H1 (cell line): ENCODE measurements at regions not wholly inside any gene's neighbourhood (a gene's known extent, or its start where the extent isn't known, plus 50 kb on each side); places are given as distances from the start of the nearest gene placed in this dataset.

ENCODE experiments used
- CTCF ChIA-PET: fragments of 300-600 bp; sonication (Branson Sonifier 250); formaldehyde crosslinking; loops from one replicate; lab custom pipeline; 2021; ENCODE audit not compliant: partially characterized antibody; lab: Charles Lee
- POLR2A ChIA-PET: fragments of 300-600 bp; sonication (Branson Sonifier 250); formaldehyde crosslinking; loops from one replicate; lab custom pipeline; 2021; ENCODE audit warnings: inconsistent platforms; ENCODE audit not compliant: partially characterized antibody; lab: Charles Lee
- DNase-seq, 2 experiments: peaks; one replicate each; pipeline versions ENCODE4 v3.0.0 to v3.0.0-alpha.2; 2010 to 2022; ENCODE audit warnings: low spot score in 2 of 2, low read depth in 1 of 2, mixed read lengths in 1 of 2
- FAIRE-seq: peaks from 2 replicates; lab custom pipeline; 2011; peaks lifted over from hg19 to GRCh38; lab: Jason Lieb, UNC
- H2AFZ ChIP-seq: 2 replicates; pipeline ENCODE4 v1.8.1; 2012; ENCODE audit warnings: low read length, inconsistent platforms
- H2AK5ac ChIP-seq: 2 replicates; pipeline ENCODE4 v1.6.1; 2013; ENCODE audit warnings: low read depth, low read length
- H2BK120ac ChIP-seq: replicated peaks from 2 replicates; pipeline ENCODE3; 2013; ENCODE audit warnings: low read depth, low read length, inconsistent platforms
- H2BK12ac ChIP-seq: 2 replicates; pipeline ENCODE4 v1.6.1; 2013; ENCODE audit warnings: low read depth, low read length
- H2BK15ac ChIP-seq: 2 replicates; pipeline ENCODE4 v1.6.1; 2013; ENCODE audit warnings: low read length
- H2BK20ac ChIP-seq: 2 replicates; pipeline ENCODE4 v1.6.1; 2013; ENCODE audit warnings: low read length
- H2BK5ac ChIP-seq: 2 replicates; pipeline ENCODE4 v1.6.1; 2013; ENCODE audit warnings: low read depth, low read length
- H3K14ac ChIP-seq: 2 replicates; pipeline ENCODE4 v1.6.1; 2013; ENCODE audit warnings: inconsistent platforms; ENCODE audit not compliant: insufficient read length
- H3K18ac ChIP-seq: 2 replicates; pipeline ENCODE4 v1.6.1; 2013; ENCODE audit warnings: low read length; ENCODE audit errors: extremely low read depth
- H3K23ac ChIP-seq: 2 replicates; pipeline ENCODE4 v1.6.1; 2013; ENCODE audit warnings: inconsistent platforms; ENCODE audit not compliant: insufficient read length
- H3K23me2 ChIP-seq: 2 replicates; pipeline ENCODE4 v1.6.1; 2013; ENCODE audit warnings: low read depth, low read length
- H3K27ac ChIP-seq: 2 replicates; pipeline ENCODE4 v1.6.1; 2011; ENCODE audit warnings: low read depth, low read length, inconsistent platforms
- H3K27me3 ChIP-seq, 4 experiments: replicated peaks in 1 of 4; 1 replicate in 1 of 4; 2 replicates in 3 of 4; pipeline versions ENCODE4 v1.6.1 to v1.8.1; 2011 to 2013; ENCODE audit warnings: low read length in 3 of 4, mild to moderate bottlenecking in 3 of 4, inconsistent platforms in 2 of 4, mixed read lengths in 2 of 4, moderate library complexity in 1 of 4; ENCODE audit not compliant: control insufficient read depth in 3 of 4, insufficient read depth in 3 of 4; ENCODE audit errors: extremely low read depth in 1 of 4
- H3K36me3 ChIP-seq, 4 experiments: 2 replicates each; pipeline versions ENCODE4 v1.6.1 to v1.8.1; 2011 to 2013; ENCODE audit warnings: mild to moderate bottlenecking in 4 of 4, low read length in 3 of 4, moderate library complexity in 2 of 4, control low read depth in 1 of 4, inconsistent platforms in 1 of 4; ENCODE audit not compliant: insufficient read depth in 4 of 4, control insufficient read depth in 2 of 4
- H3K4ac ChIP-seq: replicated peaks from 2 replicates; pipeline ENCODE3; 2013; ENCODE audit warnings: low read length, low read depth, mixed read lengths, inconsistent platforms; ENCODE audit not compliant: insufficient read length
- H3K4me1 ChIP-seq, 4 experiments: replicated peaks in 1 of 4; 1 replicate in 1 of 4; 2 replicates in 3 of 4; pipeline versions ENCODE4 v1.6.1 to v1.8.1; 2011 to 2013; ENCODE audit warnings: low read length in 3 of 4, inconsistent platforms in 2 of 4, mixed read lengths in 1 of 4; ENCODE audit not compliant: insufficient read depth in 4 of 4, control insufficient read depth in 3 of 4
- H3K4me2 ChIP-seq, 2 experiments: 2 replicates each; pipeline versions ENCODE4 v1.6.1 to v1.8.1; 2011 to 2013; ENCODE audit warnings: low read depth in 2 of 2, low read length in 2 of 2, control low read depth in 1 of 2, inconsistent platforms in 1 of 2, mild to moderate bottlenecking in 1 of 2; ENCODE audit not compliant: insufficient read depth in 1 of 2
- H3K4me3 ChIP-seq, 4 experiments: fragments of 200-600, 300-600 bp in 1 of 4; sonication (generic), shearing (Covaris generic), sonication (Bioruptor Twin) in 1 of 4; 2 replicates each; pipeline versions ENCODE4 v1.5.1 to v1.8.1; 2011 to 2016; ENCODE audit warnings: low read length in 4 of 4, low read depth in 3 of 4, control low read depth in 2 of 4, inconsistent platforms in 2 of 4, mild to moderate bottlenecking in 2 of 4, mixed read lengths in 1 of 4, moderate library complexity in 1 of 4; ENCODE audit not compliant: insufficient read depth in 2 of 4; ENCODE audit errors: extremely low read depth in 1 of 4
- H3K56ac ChIP-seq: replicated peaks from 2 replicates; pipeline ENCODE3; 2013; ENCODE audit warnings: low read depth, mild to moderate bottlenecking, mixed read lengths, low read length, inconsistent platforms; ENCODE audit not compliant: insufficient read length
- H3K79me1 ChIP-seq: 2 replicates; pipeline ENCODE4 v1.6.1; 2013; ENCODE audit warnings: low read depth, low read length, control low read depth
- H3K79me2 ChIP-seq, 2 experiments: 2 replicates each; pipeline versions ENCODE4 v1.6.1 to v1.8.1; 2012 to 2013; ENCODE audit warnings: low read length in 2 of 2, mild to moderate bottlenecking in 2 of 2, inconsistent platforms in 1 of 2; ENCODE audit not compliant: insufficient read depth in 2 of 2, control insufficient read depth in 1 of 2
- H3K9ac ChIP-seq, 4 experiments: replicated peaks in 1 of 4; 1 replicate in 1 of 4; 2 replicates in 3 of 4; pipeline versions ENCODE4 v1.6.1 to v1.8.1; 2011 to 2013; ENCODE audit warnings: low read depth in 3 of 4, low read length in 3 of 4, control low read depth in 2 of 4, mild to moderate bottlenecking in 2 of 4, moderate library complexity in 2 of 4, inconsistent platforms in 1 of 4; ENCODE audit errors: extremely low read depth in 1 of 4
- H3K9me3 ChIP-seq, 2 experiments: 2 replicates each; pipeline versions ENCODE4 v1.6.1 to v1.8.1; 2012 to 2013; ENCODE audit warnings: mild to moderate bottlenecking in 2 of 2, moderate library complexity in 2 of 2, control low read depth in 1 of 2, inconsistent platforms in 1 of 2, low read depth in 1 of 2, low read length in 1 of 2, mixed read lengths in 1 of 2; ENCODE audit not compliant: insufficient read depth in 2 of 2
- H4K20me1 ChIP-seq, 2 experiments: replicated peaks in 1 of 2; 2 replicates each; pipeline versions ENCODE3 to v1.8.1; 2011 to 2013; ENCODE audit warnings: inconsistent platforms in 2 of 2, low read length in 2 of 2, mild to moderate bottlenecking in 1 of 2; ENCODE audit not compliant: insufficient read depth in 2 of 2, control insufficient read depth in 1 of 2
- H4K5ac ChIP-seq: 2 replicates; pipeline ENCODE4 v1.6.1; 2013; ENCODE audit warnings: low read length, low read depth, mixed read lengths, inconsistent platforms; ENCODE audit not compliant: insufficient read length
- H4K8ac ChIP-seq: 2 replicates; pipeline ENCODE4 v1.8.0; 2013; ENCODE audit warnings: mild to moderate bottlenecking, moderate library complexity, low read length, inconsistent platforms; ENCODE audit not compliant: insufficient read depth; ENCODE audit errors: extremely low read depth
- H4K91ac ChIP-seq: replicated peaks from 2 replicates; pipeline ENCODE3; 2013; ENCODE audit warnings: low read length, mixed read lengths, inconsistent platforms; ENCODE audit not compliant: insufficient read length
- NRF1 ChIP-seq: IDR thresholded peaks from 2 replicates; pipeline ENCODE4 v1.6.1; 2011; ENCODE audit warnings: mild to moderate bottlenecking, low read depth, low read length, improper control_type of control experiment
- SAP30 ChIP-seq: fragments of 300-600 bp; sonication (generic); IDR thresholded peaks from 2 replicates; pipeline ENCODE4 v1.7.1; 2012; ENCODE audit warnings: low read length, moderate library complexity, mild to moderate bottlenecking, inconsistent platforms; ENCODE audit not compliant: insufficient read depth, insufficient replicate concordance
- SP1 ChIP-seq: IDR thresholded peaks from 2 replicates; pipeline ENCODE4 v1.6.1; 2011; ENCODE audit warnings: low read depth, low read length
- WGBS, 2 experiments: shearing (Covaris generic) in 1 of 2; methylation state at CpG; one replicate each; pipeline versions ENCODE4 v1.1.6 to v1.1.7; 2013 to 2015; ENCODE audit warnings: low lambda C conversion rate in 2 of 2, mixed read lengths in 2 of 2, inconsistent platforms in 1 of 2, low coverage in 1 of 2, missing lambda C conversion rate in 1 of 2; ENCODE audit not compliant: insufficient replicate concordance in 2 of 2, insufficient coverage in 1 of 2, insufficient read length in 1 of 2; ENCODE audit errors: extremely low coverage in 1 of 2, missing lambda C conversion rate in 1 of 2; 5-methylcytosine and 5-hydroxymethylcytosine counted together
- TF ChIP-seq, protein P1 (sequence below): IDR thresholded peaks from 2 replicates; pipeline ENCODE4 v1.6.1; 2012; ENCODE audit warnings: inconsistent platforms

DNA sequence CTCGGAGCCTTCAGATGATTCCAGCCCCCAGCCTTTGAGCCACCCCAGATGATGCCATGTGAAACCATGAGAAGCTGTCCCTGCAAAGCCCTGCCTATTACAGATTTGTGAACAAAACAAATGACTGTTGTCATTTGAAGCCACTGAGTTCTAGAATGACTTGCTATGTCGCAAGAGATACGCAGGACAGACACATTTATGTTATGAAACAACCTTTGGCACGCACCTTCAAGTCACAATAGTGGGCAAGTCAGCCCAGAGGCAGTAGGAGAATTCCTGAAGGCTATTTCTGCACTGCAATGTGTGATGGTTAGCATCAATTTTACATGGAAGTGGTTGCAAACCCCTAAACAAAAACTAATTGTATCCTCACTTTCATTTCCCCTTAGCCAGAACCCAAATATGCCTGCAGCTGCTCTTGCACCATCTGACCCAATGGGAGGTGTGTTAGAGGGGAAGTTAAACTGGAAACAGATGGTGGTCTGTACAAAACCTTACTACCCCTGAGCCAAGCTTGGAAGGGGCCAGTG is 174.4 kb upstream of the ATP6AP2 start:
- CTCF ChIA-PET: no interaction called here
- Histone ChIP-seq H3K27me3 (no peaks in the 10 kb centered on the region), H3K79me1 (no peaks in the 10 kb centered on the region), H2AK5ac (no peak overlapping the region), H2BK120ac (no peak overlapping the region), H2AFZ (no peak overlapping the region), H3K4ac (no peak overlapping the region), H4K5ac (no peak overlapping the region), H4K91ac (no peak overlapping the region), H3K18ac (no peak overlapping the region), H3K23me2 (no peaks in the 10 kb centered on the region), H3K36me3 (no peaks in the 10 kb centered on the region), H3K9ac (no peak overlapping the region), H3K9me3 (no peaks in the 10 kb centered on the region), H2BK20ac (no peak overlapping the region), H4K20me1 (no peaks in the 10 kb centered on the region), H2BK5ac (no peak overlapping the region), H3K14ac (no peak overlapping the region), H3K56ac (no peak overlapping the region), H2BK15ac (no peak overlapping the region), H3K27ac (no peak overlapping the region), H2BK12ac (no peak overlapping the region), H3K4me3 (no peak overlapping the region), H4K8ac (no peak overlapping the region), H3K4me1 (0 out of 7 replicates have a peak, but pooled peaks cover 0 to 2% (median 0%) of the 10 kb centered on the region in 4 experiments), H3K79me2 (no peaks in the 10 kb centered on the region), H3K23ac (no peak overlapping the region), H3K4me2 (no peak overlapping the region)
- DNase-seq: no peak
- no peak for FAIRE-seq
- POLR2A ChIA-PET: no interaction called here
- 72% methylated on average over 4 of the region's 4 CpGs; no CpG with 5 or more reads in 1 of the 2 experiments for WGBS, 2 experiments
- no peak for TF ChIP-seq NRF1
- TF ChIP-seq SP1: no peak
- TF ChIP-seq SAP30: no peak
- TF ChIP-seq, protein P1, sequence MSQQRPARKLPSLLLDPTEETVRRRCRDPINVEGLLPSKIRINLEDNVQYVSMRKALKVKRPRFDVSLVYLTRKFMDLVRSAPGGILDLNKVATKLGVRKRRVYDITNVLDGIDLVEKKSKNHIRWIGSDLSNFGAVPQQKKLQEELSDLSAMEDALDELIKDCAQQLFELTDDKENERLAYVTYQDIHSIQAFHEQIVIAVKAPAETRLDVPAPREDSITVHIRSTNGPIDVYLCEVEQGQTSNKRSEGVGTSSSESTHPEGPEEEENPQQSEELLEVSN: no peak
